ENCODE measurements at regions not wholly inside any gene's neighbourhood (a gene's known extent, or its start where the extent isn't known, plus 50 kb on each side); places are given as distances from the start of the nearest gene placed in this dataset.

- Histone ChIP-seq H3K4me1 (no peaks in the 10 kb centered on the region), H3K27ac (no peak overlapping the region), H3K36me3 (no peaks in the 10 kb centered on the region), H3K9me3 (peaks cover 0 to 12% of the 10 kb centered on the region in 2 donors), H3K4me3 (no peak overlapping the region), H3K27me3 (no peaks in the 10 kb centered on the region)
- no peak for DNase-seq (ENCODE audit: low spot score)
- no peak for TF ChIP-seq CTCF (IDR thresholded peaks at IDR 0.05)
Observed at GRCh38 chr7:117929237-117929636, 56.0 kb upstream of the CTTNBP2 start.

GRCh38 chr7:117931314-117931713, 58.1 kb upstream of the CTTNBP2 start:
- Histone ChIP-seq H3K4me3 (no peak overlapping the region), H3K27me3 (no peaks in the 10 kb centered on the region), H3K9me3 (peaks cover 0 to 12% of the 10 kb centered on the region in 2 donors), H3K36me3 (no peaks in the 10 kb centered on the region), H3K27ac (no peak overlapping the region), H3K4me1 (no peaks in the 10 kb centered on the region)
- TF ChIP-seq CTCF (IDR thresholded peaks at IDR 0.05) = no peak
- no peak for DNase-seq (ENCODE audit: low spot score)

GRCh38 chr7:117937049-117937752, 64.0 kb upstream of the CTTNBP2 start:
- Histone ChIP-seq H3K27ac (no peak overlapping the region), H3K27me3 (no peaks in the 10 kb centered on the region), H3K9me3 (peaks cover 0 to 12% of the 10 kb centered on the region in 2 donors), H3K4me3 (no peak overlapping the region), H3K4me1 (no peaks in the 10 kb centered on the region), H3K36me3 (no peaks in the 10 kb centered on the region)
- no peak for DNase-seq (ENCODE audit: low spot score)
- TF ChIP-seq CTCF (IDR thresholded peaks at IDR 0.05) = no peak

- peaks cover 0 to 9% of the 10 kb centered on the region in 2 donors for H3K9me3 ChIP-seq
- TF ChIP-seq CTCF (IDR thresholded peaks at IDR 0.05) = no peak
- DNase-seq (ENCODE audit: low spot score) = no peak
- no peak overlapping the region for H3K4me3 ChIP-seq
- H3K4me1 ChIP-seq = no peaks in the 10 kb centered on the region
- no peaks in the 10 kb centered on the region for H3K27me3 ChIP-seq
- no peaks in the 10 kb centered on the region for H3K36me3 ChIP-seq
- H3K27ac ChIP-seq = no peak overlapping the region
Observed at GRCh38 chr7:117937753-117938483, 64.7 kb upstream of the CTTNBP2 start.

GRCh38 chr7:117941138-117941810, 68.0 kb upstream of the CTTNBP2 start:
- no peak for TF ChIP-seq CTCF (IDR thresholded peaks at IDR 0.05)
- no peak overlapping the region for H3K27ac ChIP-seq
- no peak overlapping the region for H3K4me3 ChIP-seq
- DNase-seq (ENCODE audit: low spot score) = no peak
- H3K27me3 ChIP-seq = no peaks in the 10 kb centered on the region
- no peaks in the 10 kb centered on the region for H3K36me3 ChIP-seq
- peaks cover 0 to 4% of the 10 kb centered on the region in 2 donors for H3K9me3 ChIP-seq
- no peaks in the 10 kb centered on the region for H3K4me1 ChIP-seq
